ENCODE measurements at regions not wholly inside any gene's neighbourhood (a gene's known extent, or its start where the extent isn't known, plus 50 kb on each side); places are given as distances from the start of the nearest gene placed in this dataset.

DNA sequence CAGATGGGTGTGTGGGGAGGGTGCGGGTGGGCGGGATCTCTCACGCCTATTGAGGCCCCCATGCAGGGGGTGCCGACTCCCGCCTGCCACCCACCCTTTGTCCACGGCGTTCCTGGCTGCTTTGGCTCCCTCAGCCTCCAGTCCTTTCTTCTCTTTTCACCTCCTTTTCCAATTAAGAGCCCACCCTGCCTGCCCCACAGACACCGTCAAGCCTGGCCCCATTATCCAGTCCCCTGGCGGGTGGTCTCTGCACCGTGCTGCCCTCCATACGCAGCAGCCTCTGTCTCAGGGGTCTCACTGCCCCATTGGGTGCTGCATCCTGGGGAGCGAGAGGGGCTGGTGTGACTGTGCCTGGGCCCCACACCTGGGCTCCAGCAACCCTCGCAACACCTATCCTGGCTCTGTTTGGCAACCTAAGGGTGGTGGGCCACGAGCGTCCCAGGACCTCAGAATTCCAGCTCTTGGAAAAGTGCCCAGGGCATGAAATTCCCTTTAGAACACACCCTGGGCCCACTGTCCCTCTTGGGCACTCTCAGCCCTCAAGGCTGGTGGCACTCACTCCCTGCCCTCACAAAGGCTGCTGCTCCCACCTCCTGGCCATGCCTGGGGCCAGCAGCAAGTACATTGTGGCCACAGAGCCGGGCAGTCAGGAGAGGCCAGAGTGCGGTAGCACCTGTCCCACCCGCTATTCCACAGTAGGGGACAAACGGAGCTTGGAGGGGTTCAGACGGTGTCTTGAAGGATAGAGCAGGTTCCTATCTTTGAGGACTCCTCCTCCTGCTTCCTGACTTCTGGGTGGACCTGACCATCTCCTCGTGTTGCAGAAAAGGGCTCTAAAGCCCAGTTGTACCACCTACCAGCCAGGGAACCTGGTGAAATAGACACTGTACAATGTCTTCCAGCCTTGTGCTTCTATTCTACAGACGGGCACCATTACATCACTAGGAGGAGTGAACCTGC is 114.1 kb downstream of the KIF26A start:
- no peak overlapping the region for H3K4me3 ChIP-seq (ENCODE audit: low read depth, low read length)
- TF ChIP-seq, protein P1, sequence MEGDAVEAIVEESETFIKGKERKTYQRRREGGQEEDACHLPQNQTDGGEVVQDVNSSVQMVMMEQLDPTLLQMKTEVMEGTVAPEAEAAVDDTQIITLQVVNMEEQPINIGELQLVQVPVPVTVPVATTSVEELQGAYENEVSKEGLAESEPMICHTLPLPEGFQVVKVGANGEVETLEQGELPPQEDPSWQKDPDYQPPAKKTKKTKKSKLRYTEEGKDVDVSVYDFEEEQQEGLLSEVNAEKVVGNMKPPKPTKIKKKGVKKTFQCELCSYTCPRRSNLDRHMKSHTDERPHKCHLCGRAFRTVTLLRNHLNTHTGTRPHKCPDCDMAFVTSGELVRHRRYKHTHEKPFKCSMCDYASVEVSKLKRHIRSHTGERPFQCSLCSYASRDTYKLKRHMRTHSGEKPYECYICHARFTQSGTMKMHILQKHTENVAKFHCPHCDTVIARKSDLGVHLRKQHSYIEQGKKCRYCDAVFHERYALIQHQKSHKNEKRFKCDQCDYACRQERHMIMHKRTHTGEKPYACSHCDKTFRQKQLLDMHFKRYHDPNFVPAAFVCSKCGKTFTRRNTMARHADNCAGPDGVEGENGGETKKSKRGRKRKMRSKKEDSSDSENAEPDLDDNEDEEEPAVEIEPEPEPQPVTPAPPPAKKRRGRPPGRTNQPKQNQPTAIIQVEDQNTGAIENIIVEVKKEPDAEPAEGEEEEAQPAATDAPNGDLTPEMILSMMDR (IDR thresholded peaks at IDR 0.05; ENCODE audit: borderline replicate concordance, insufficient read depth, low read depth, low read length) = no peak

DNA sequence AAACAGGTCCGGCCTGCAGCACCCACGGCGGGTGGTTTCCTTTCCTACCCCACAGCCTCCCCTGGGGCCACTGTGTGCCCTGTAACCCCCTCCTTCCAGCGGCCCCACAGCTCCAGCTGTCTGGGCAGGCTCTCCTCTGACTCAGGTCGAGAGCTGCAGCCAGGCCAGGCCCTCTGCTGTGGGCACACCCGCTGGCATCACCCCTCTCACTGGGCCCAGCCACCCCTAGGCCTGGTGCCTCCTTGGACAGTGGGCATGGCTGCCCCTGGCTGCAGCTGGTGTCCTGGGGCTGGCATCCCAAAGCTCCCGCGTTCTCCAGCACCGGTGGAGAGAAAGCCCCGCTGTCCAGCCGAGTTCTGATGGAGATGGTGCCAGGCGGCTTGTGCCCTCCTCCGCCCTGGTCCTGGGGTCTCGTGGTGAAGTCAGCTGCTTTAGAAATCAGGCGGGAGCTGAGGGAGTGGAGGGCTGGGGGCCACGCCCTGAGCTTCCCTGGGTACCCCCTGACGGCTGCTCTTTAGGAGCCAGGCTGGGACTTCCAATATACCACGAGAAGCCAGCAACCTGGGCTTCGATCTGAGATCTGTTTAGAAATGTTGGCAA is 114.9 kb downstream of the KIF26A start:
- no peak overlapping the region for H3K4me3 ChIP-seq (ENCODE audit: low read depth, low read length)
- TF ChIP-seq, protein P1 (IDR thresholded peaks at IDR 0.05; ENCODE audit: borderline replicate concordance, insufficient read depth, low read depth, low read length) = no peak

- H3K4me3 ChIP-seq (ENCODE audit: low read depth, low read length) = no peak overlapping the region
- TF ChIP-seq, protein P1 (IDR thresholded peaks at IDR 0.05; ENCODE audit: borderline replicate concordance, insufficient read depth, low read depth, low read length) = no peak
These were observed 115.5 kb downstream of the KIF26A start for GRCh38 chr14:104253901-104254353.

- H3K4me3 ChIP-seq (ENCODE audit: low read depth, low read length) = no peak overlapping the region
- TF ChIP-seq, protein P1 (IDR thresholded peaks at IDR 0.05; ENCODE audit: borderline replicate concordance, insufficient read depth, low read depth, low read length) = no peak
These were observed 116.5 kb downstream of the KIF26A start for GRCh38 chr14:104254735-104255400.

GRCh38 chr14:104256025-104256424 is 117.6 kb downstream of the KIF26A start:
- no peak overlapping the region for H3K4me3 ChIP-seq (ENCODE audit: low read depth, low read length)
- TF ChIP-seq, protein P1 (IDR thresholded peaks at IDR 0.05; ENCODE audit: borderline replicate concordance, insufficient read depth, low read depth, low read length) = no peak

DNA sequence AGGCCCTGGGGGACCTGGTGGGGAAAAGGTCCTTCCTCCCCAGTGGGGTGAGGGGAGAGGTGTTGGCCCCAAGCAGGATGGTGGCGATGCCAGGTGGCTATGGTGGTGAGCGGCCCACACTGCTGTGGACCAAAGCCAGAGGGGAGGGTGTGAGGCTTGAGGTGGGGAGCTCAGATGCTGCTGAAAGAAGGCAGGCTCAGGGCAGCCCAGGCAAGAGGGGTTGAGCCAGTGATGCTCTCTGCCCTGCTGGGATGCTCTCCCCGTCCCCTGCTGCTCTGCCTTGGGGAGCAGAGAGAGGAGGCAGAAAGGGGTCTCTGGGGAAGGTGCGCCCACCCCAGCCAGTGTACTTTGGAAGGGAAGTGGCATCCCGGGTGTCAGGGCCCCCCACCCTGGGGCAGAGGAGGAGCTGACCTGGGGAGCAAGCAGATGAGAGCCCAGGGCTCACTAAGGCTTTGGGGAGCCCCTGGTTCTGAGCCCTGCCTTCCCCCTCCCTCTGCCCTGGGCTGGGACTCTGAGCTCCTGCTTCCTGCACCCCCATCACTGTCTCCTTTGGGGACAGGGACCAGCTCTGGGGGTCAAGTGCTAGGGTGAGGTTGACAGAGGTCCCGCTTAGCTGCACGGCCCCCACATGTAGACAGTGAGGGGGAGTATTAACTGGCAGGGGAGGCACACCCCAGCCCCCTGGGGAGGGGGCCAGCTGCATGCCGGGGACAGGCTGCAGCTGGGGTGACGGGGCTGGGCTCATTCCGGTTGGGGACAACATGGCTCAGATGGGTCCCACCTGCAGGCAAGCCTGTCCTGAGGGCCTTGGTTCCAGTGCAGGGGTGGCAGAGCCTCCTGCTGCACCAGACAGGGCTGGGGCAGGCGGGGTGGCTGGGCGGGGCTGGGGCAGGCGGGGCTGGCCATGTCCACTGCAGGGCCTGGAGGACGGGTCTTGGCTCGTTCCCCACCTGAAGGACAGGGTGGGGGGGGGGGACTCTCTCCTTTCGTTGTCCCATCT is 124.4 kb downstream of the KIF26A start:
- TF ChIP-seq, protein P1 (IDR thresholded peaks at IDR 0.05; ENCODE audit: borderline replicate concordance, insufficient read depth, low read depth, low read length) = no peak

More for the DNA sequence above, 124.4 kb downstream of the KIF26A start:
- no peak overlapping the region for H3K4me3 ChIP-seq (ENCODE audit: low read depth, low read length)

Data from GM12875 (cell line).